Thyroid gland (tissue), 4 donors: ENCODE measurements at regions not wholly inside any gene's neighbourhood (a gene's known extent, or its start where the extent isn't known, plus 50 kb on each side); places are given as distances from the start of the nearest gene placed in this dataset.

Experiments used
- CTCF ChIP-seq, 6 experiments: fragments of 200-600 bp in 3 of 6; fragments of 450-650 bp in 3 of 6; sonication (generic) in 3 of 6; IDR thresholded peaks; one replicate each; pipeline ENCODE4 v1.5.1; 2016 to 2019; ENCODE audit warnings: antibody characterized with exemption in 6 of 6, mild to moderate bottlenecking in 2 of 6, inconsistent platforms in 1 of 6, moderate library complexity in 1 of 6
- POLR2A ChIP-seq, 2 donors: fragments of 450-650 bp; IDR thresholded peaks; one replicate each; pipeline ENCODE4 v1.6.1; 2017; ENCODE audit warnings: antibody characterized with exemption in 2 of 2, mild to moderate bottlenecking in 2 of 2, moderate library complexity in 1 of 2

GRCh38 chr5:77847129-77847460 is 71.0 kb upstream of the TBCA start:
- no peak for TF ChIP-seq POLR2A (IDR thresholded peaks at IDR 0.05)
- TF ChIP-seq CTCF (IDR thresholded peaks at IDR 0.05), result no peak
